Keratinocyte (primary cell): ENCODE measurements at regions not wholly inside any gene's neighbourhood (a gene's known extent, or its start where the extent isn't known, plus 50 kb on each side); places are given as distances from the start of the nearest gene placed in this dataset.

Source experiments
- DNase-seq: peaks from one replicate; pipeline ENCODE4 v3.0.0-alpha.2; 2011; ENCODE audit warnings: low read depth, missing footprints, low spot score
- FAIRE-seq: peaks from 2 replicates; lab custom pipeline; 2011; peaks lifted over from hg19 to GRCh38; lab: Jason Lieb, UNC
- H2AFZ ChIP-seq: 2 replicates; pipeline ENCODE4 v1.6.0; 2012; ENCODE audit warnings: low read length, control low read depth, inconsistent platforms; ENCODE audit not compliant: control insufficient read depth
- H3K27ac ChIP-seq: 2 replicates; pipeline ENCODE4 v1.5.1; 2011; ENCODE audit warnings: low read length; ENCODE audit not compliant: control insufficient read depth, insufficient read depth
- H3K27me3 ChIP-seq: 3 replicates; pipeline ENCODE4 v1.6.0; 2011; ENCODE audit warnings: low read length; ENCODE audit not compliant: control insufficient read depth, insufficient read depth; ENCODE audit errors: extremely low read depth
- H3K36me3 ChIP-seq, 2 experiments: 2 replicates in 1 of 2; 3 replicates in 1 of 2; pipeline ENCODE4 v1.5.1; 2011; ENCODE audit warnings: low read length in 2 of 2, mild to moderate bottlenecking in 1 of 2; ENCODE audit not compliant: control insufficient read depth in 2 of 2, insufficient read depth in 2 of 2; ENCODE audit errors: extremely low read depth in 1 of 2
- H3K4me1 ChIP-seq: 3 replicates; pipeline ENCODE4 v1.5.1; 2011; ENCODE audit warnings: low read length; ENCODE audit not compliant: control insufficient read depth, insufficient read depth; ENCODE audit errors: extremely low read depth
- H3K4me2 ChIP-seq: 3 replicates; pipeline ENCODE4 v1.6.0; 2011; ENCODE audit warnings: low read depth, low read length; ENCODE audit not compliant: control insufficient read depth, insufficient read depth; ENCODE audit errors: extremely low read depth
- H3K4me3 ChIP-seq, 3 experiments: fragments of 200-600 bp in 1 of 3; sonication (generic) in 1 of 3; 2 replicates in 2 of 3; 3 replicates in 1 of 3; pipeline ENCODE4 v1.5.1; 2011 to 2016; ENCODE audit warnings: low read length in 3 of 3, mild to moderate bottlenecking in 3 of 3, control low read depth in 2 of 3, inconsistent platforms in 1 of 3, low read depth in 1 of 3, mixed read lengths in 1 of 3, mixed run types in 1 of 3, moderate library complexity in 1 of 3; ENCODE audit not compliant: control insufficient read depth in 2 of 3, insufficient read depth in 2 of 3; ENCODE audit errors: extremely low read depth in 1 of 3
- H3K79me2 ChIP-seq: 2 replicates; pipeline ENCODE4 v1.6.0; 2012; ENCODE audit warnings: low read length; ENCODE audit not compliant: control insufficient read depth, insufficient read depth
- H3K9ac ChIP-seq: 3 replicates; pipeline ENCODE4 v1.6.0; 2011; ENCODE audit warnings: low read length; ENCODE audit not compliant: control insufficient read depth, insufficient read depth; ENCODE audit errors: extremely low read depth
- H3K9me1 ChIP-seq: 3 replicates; pipeline ENCODE4 v1.6.0; 2011; ENCODE audit warnings: low read length; ENCODE audit not compliant: control insufficient read depth, insufficient read depth; ENCODE audit errors: extremely low read depth
- H3K9me3 ChIP-seq: 2 replicates; pipeline ENCODE4 v1.5.1; 2012; ENCODE audit warnings: low read depth, low read length; ENCODE audit not compliant: control insufficient read depth
- H4K20me1 ChIP-seq: 3 replicates; pipeline ENCODE4 v1.6.0; 2011; ENCODE audit warnings: low read length; ENCODE audit not compliant: control insufficient read depth, insufficient read depth; ENCODE audit errors: extremely low read depth
- EZH2 ChIP-seq: IDR thresholded peaks from one replicate; pipeline ENCODE4 v1.6.1; 2012; ENCODE audit warnings: inconsistent platforms, mild to moderate bottlenecking, low read length, moderate library complexity
- dilution Hi-C: fragments of 300-500 bp; cut with MboI; formaldehyde crosslinking; loops from one replicate; pipeline ENCODE4 v1.7.0; 2020; ENCODE audit warnings: low sequenced_read_pairs; ENCODE audit not compliant: extremely low pct_ligation_motif_present
- TF ChIP-seq, protein P1 (sequence below), 3 experiments: IDR thresholded peaks in 1 of 3; conservative IDR thresholded peaks in 1 of 3; optimal IDR thresholded peaks in 1 of 3; 2 replicates in 2 of 3; 3 replicates in 1 of 3; pipeline versions ENCODE3 to v1.5.1; 2011; ENCODE audit warnings: low read length in 3 of 3, mild to moderate bottlenecking in 3 of 3, moderate library complexity in 2 of 3, control low read depth in 1 of 3, inconsistent platforms in 1 of 3; ENCODE audit not compliant: insufficient read depth in 2 of 3; ENCODE audit errors: extremely low read depth in 1 of 3

DNA sequence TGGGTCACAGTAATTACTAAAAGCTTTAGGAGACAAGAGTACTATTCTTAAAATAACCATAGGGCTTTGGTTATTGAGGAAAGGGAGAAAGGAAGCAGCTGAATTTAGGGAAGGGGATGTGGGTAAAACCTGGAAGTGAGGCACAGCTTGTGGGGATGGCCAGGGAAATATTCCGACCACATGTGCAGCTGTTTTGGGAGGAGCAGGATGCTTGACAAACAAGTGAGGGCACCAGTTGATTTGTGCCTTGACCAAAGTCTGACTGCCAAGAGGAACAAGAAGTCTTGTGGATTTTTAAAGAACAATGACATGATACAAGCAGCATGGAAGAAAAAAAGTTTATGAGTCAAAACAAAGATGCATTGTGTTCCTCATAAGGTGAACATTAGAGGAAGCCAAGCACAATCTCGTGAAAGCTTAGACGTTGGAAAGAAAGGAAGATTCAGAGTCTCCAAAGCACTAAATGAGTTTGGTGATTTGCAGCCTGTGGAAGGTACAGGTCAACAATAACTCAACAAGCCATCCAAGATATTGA is 108.5 kb upstream of the GPC6 start:
- H2AFZ ChIP-seq: no peak overlapping the region
- H3K9me3 ChIP-seq: no peaks in the 10 kb centered on the region
- no peaks in the 10 kb centered on the region for H3K36me3 ChIP-seq
- H3K9ac ChIP-seq: no peak overlapping the region
- H3K4me3 ChIP-seq: no peak overlapping the region
- dilution Hi-C loops: no loop called here
- H3K27ac ChIP-seq: no peak overlapping the region
- no peaks in the 10 kb centered on the region for H3K4me1 ChIP-seq
- DNase-seq: no peak
- H3K9me1 ChIP-seq: no peaks in the 10 kb centered on the region
- no peaks in the 10 kb centered on the region for H3K27me3 ChIP-seq
- peak; percentile 64 for FAIRE-seq
- H3K79me2 ChIP-seq: no peaks in the 10 kb centered on the region
- no peak for TF ChIP-seq EZH2
- TF ChIP-seq, protein P1, sequence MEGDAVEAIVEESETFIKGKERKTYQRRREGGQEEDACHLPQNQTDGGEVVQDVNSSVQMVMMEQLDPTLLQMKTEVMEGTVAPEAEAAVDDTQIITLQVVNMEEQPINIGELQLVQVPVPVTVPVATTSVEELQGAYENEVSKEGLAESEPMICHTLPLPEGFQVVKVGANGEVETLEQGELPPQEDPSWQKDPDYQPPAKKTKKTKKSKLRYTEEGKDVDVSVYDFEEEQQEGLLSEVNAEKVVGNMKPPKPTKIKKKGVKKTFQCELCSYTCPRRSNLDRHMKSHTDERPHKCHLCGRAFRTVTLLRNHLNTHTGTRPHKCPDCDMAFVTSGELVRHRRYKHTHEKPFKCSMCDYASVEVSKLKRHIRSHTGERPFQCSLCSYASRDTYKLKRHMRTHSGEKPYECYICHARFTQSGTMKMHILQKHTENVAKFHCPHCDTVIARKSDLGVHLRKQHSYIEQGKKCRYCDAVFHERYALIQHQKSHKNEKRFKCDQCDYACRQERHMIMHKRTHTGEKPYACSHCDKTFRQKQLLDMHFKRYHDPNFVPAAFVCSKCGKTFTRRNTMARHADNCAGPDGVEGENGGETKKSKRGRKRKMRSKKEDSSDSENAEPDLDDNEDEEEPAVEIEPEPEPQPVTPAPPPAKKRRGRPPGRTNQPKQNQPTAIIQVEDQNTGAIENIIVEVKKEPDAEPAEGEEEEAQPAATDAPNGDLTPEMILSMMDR (optimal IDR thresholded peaks at IDR 0.05 in 1 of 3, IDR thresholded peaks at IDR 0.05 in 1 of 3, conservative IDR thresholded peaks at IDR 0.05 in 1 of 3; ENCODE audit: extremely low read depth in 1 of 3, insufficient read depth in 2 of 3, low read length in 3 of 3): no peak
- H3K4me2 ChIP-seq: no peak overlapping the region
- H4K20me1 ChIP-seq: no peaks in the 10 kb centered on the region

GRCh38 chr13:93140912-93141311 is 85.7 kb upstream of the GPC6 start:
- H3K9ac ChIP-seq: no peak overlapping the region
- no peak for FAIRE-seq
- no peak overlapping the region for H2AFZ ChIP-seq
- dilution Hi-C loops: no loop called here
- no peak overlapping the region for H3K4me3 ChIP-seq
- no peak for DNase-seq
- no peaks in the 10 kb centered on the region for H3K27me3 ChIP-seq
- TF ChIP-seq, protein P1 (optimal IDR thresholded peaks at IDR 0.05 in 1 of 3, IDR thresholded peaks at IDR 0.05 in 1 of 3, conservative IDR thresholded peaks at IDR 0.05 in 1 of 3; ENCODE audit: extremely low read depth in 1 of 3, insufficient read depth in 2 of 3, low read length in 3 of 3): no peak
- TF ChIP-seq EZH2: no peak
- H3K4me1 ChIP-seq: no peaks in the 10 kb centered on the region
- H3K9me3 ChIP-seq: no peaks in the 10 kb centered on the region
- H3K79me2 ChIP-seq: no peaks in the 10 kb centered on the region
- H3K27ac ChIP-seq: no peak overlapping the region
- no peak overlapping the region for H3K4me2 ChIP-seq
- no peaks in the 10 kb centered on the region for H4K20me1 ChIP-seq
- no peaks in the 10 kb centered on the region for H3K36me3 ChIP-seq
- no peaks in the 10 kb centered on the region for H3K9me1 ChIP-seq
